Neural progenitor cell (in vitro differentiated cells): ENCODE measurements at regions not wholly inside any gene's neighbourhood (a gene's known extent, or its start where the extent isn't known, plus 50 kb on each side); places are given as distances from the start of the nearest gene placed in this dataset.
"Not testable (repeated sequence)": the region's sequence is repeated elsewhere in the genome, so short reads cannot be mapped to it uniquely, and the experiment has no call there.

Experiments used
- DNase-seq: peaks from one replicate; pipeline ENCODE4 v3.0.0-alpha.2; 2016; ENCODE audit warnings: low spot score
- H2AFZ ChIP-seq: fragments of 200-600 bp; sonication (generic); replicated peaks from 2 replicates; pipeline ENCODE4 v1.6.1; 2016; ENCODE audit warnings: antibody characterized with exemption
- H3F3A ChIP-seq: fragments of 200-600 bp; sonication (generic); 2 replicates; pipeline ENCODE4 v1.6.1; 2016; ENCODE audit warnings: antibody characterized with exemption, low read depth
- H3K27ac ChIP-seq: fragments of 200-600 bp; sonication (generic); 2 replicates; pipeline ENCODE4 v1.5.1; 2016; ENCODE audit warnings: mild to moderate bottlenecking
- H3K27me3 ChIP-seq: fragments of 200-600 bp; sonication (generic); 2 replicates; pipeline ENCODE4 v1.6.1; 2016; ENCODE audit warnings: mild to moderate bottlenecking, moderate library complexity
- H3K36me3 ChIP-seq: fragments of 200-600 bp; sonication (generic); 2 replicates; pipeline ENCODE4 v1.5.1; 2016
- H3K4me1 ChIP-seq: fragments of 200-600 bp; sonication (generic); 2 replicates; pipeline ENCODE4 v1.6.1; 2016; ENCODE audit warnings: mixed run types
- H3K4me2 ChIP-seq: fragments of 200-600 bp; sonication (generic); 2 replicates; pipeline ENCODE4 v1.6.1; 2016
- H3K4me3 ChIP-seq: fragments of 200-600 bp; sonication (generic); 2 replicates; pipeline ENCODE4 v1.5.1; 2016
- H3K79me2 ChIP-seq: fragments of 200-600 bp; sonication (generic); 2 replicates; pipeline ENCODE4 v1.6.1; 2016; ENCODE audit warnings: low read depth
- H3K9ac ChIP-seq: fragments of 200-600 bp; sonication (generic); 2 replicates; pipeline ENCODE4 v1.6.1; 2016
- H3K9me3 ChIP-seq: fragments of 200-600 bp; sonication (generic); 2 replicates; pipeline ENCODE4 v1.5.1; 2016; ENCODE audit warnings: low read depth
- H4K20me1 ChIP-seq: fragments of 200-600 bp; sonication (generic); 2 replicates; pipeline ENCODE4 v1.6.1; 2016; ENCODE audit warnings: low read depth
- H3K27ac Mint-ChIP-seq: 3 replicates; pipeline ENCODE4 v1.8.0; 2021; ENCODE audit warnings: mixed read lengths
- H3K27me3 Mint-ChIP-seq: 2 replicates; pipeline ENCODE4 v1.8.0; 2022; ENCODE audit warnings: low read depth, mild to moderate bottlenecking, inconsistent platforms, moderate library complexity, mixed read lengths; ENCODE audit not compliant: insufficient read depth
- H3K36me3 Mint-ChIP-seq: 3 replicates; pipeline ENCODE4 v1.8.0; 2021; ENCODE audit warnings: mixed read lengths
- H3K4me1 Mint-ChIP-seq: 3 replicates; pipeline ENCODE4 v1.8.0; 2021; ENCODE audit warnings: mixed read lengths
- H3K4me3 Mint-ChIP-seq: 3 replicates; pipeline ENCODE4 v1.8.0; 2021; ENCODE audit warnings: mild to moderate bottlenecking, moderate library complexity, mixed read lengths
- H3K9me3 Mint-ChIP-seq: 3 replicates; pipeline ENCODE4 v1.8.0; 2020; ENCODE audit warnings: mixed read lengths
- CTCF ChIP-seq: fragments of 200-600 bp; sonication (generic); IDR thresholded peaks from 2 replicates; pipeline ENCODE4 v1.5.1; 2017; ENCODE audit warnings: antibody characterized with exemption, mild to moderate bottlenecking
- EZH2 ChIP-seq: fragments of 200-600 bp; sonication (generic); IDR thresholded peaks from 2 replicates; pipeline ENCODE4 v1.6.1; 2017; ENCODE audit warnings: antibody characterized with exemption, mild to moderate bottlenecking, moderate library complexity
- EZH2phosphoT487 ChIP-seq: fragments of 200-600 bp; sonication (generic); IDR thresholded peaks from 2 replicates; pipeline ENCODE4 v1.6.1; 2017; ENCODE audit warnings: antibody characterized with exemption

GRCh38 chr14:56063131-56063530 lies 55.1 kb upstream of the PELI2 start:
- Histone ChIP-seq H3K4me3 (no peak overlapping the region), H2AFZ (no peak overlapping the region), H3K36me3 (no peaks in the 10 kb centered on the region), H3K4me2 (no peak overlapping the region), H3K79me2 (no peaks in the 10 kb centered on the region), H3K9ac (no peak overlapping the region), H4K20me1 (no peaks in the 10 kb centered on the region), H3F3A (no peaks in the 10 kb centered on the region), H3K27ac (no peak overlapping the region), H3K27me3 (no peaks in the 10 kb centered on the region), H3K4me1 (peaks cover 3% of the 10 kb centered on the region), H3K9me3 (no peaks in the 10 kb centered on the region)
- no peak for TF ChIP-seq EZH2
- TF ChIP-seq EZH2phosphoT487, result no peak
- no peak for TF ChIP-seq CTCF
- H3K9me3 Mint-ChIP-seq, result no peaks in the 10 kb centered on the region
- no peaks in the 10 kb centered on the region for H3K27me3 Mint-ChIP-seq
- no peak overlapping the region for H3K4me3 Mint-ChIP-seq
- peaks cover 4% of the 10 kb centered on the region for H3K4me1 Mint-ChIP-seq
- H3K36me3 Mint-ChIP-seq, result no peaks in the 10 kb centered on the region
- no peak overlapping the region for H3K27ac Mint-ChIP-seq
- no peak for DNase-seq

DNA sequence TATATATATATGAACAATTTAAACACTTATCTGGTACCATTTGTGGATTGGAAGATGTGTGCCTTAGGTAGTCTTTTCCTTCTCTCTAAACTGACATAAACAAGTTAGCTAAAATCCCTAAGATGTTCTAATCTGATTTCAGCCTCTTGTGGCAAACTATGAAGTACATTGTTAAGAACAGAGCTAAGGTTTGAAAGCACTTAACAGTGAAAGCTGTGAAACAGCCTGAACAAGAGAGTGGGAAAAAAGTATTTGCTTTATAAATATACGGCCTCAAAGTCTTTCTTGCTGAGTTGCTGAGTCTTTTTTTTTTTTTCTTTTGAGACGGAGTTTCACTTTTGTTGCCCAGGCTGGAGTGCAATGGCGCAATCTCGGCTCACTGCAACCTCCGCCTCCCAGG lies 53.7 kb upstream of the PELI2 start:
- peaks cover 4% of the 10 kb centered on the region for H3K4me1 Mint-ChIP-seq
- DNase-seq, result no peak

DNA sequence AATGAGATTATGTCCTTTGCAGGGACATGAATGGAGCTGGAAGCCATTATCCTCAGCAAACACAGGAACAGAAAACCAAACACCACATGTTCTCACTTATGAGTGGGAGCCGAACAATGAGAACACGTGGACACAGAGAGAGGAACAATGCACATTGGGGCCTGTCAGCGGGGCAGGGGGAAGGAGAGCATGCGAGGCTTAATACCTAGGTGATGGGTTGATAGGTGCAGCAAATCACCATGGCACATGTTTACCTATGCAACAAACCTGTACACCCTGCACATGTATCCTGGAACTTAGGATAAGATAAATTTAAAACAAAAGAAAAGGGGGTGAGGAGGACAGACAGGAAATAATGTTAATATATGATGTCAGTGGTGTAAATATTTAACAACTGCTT lies 53.0 kb upstream of the PELI2 start:
- H3K36me3 ChIP-seq, H3K4me1 ChIP-seq, H4K20me1 ChIP-seq, H3K27me3 ChIP-seq, H3K4me2 ChIP-seq, H3K36me3 Mint-ChIP-seq, H2AFZ ChIP-seq, H3K9ac ChIP-seq, H3K4me1 Mint-ChIP-seq, H3K4me3 Mint-ChIP-seq, H3K27ac ChIP-seq, H3K79me2 ChIP-seq, H3K27ac Mint-ChIP-seq, H3K27me3 Mint-ChIP-seq, H3F3A ChIP-seq, DNase-seq, H3K4me3 ChIP-seq, H3K9me3 Mint-ChIP-seq, H3K9me3 ChIP-seq: not testable (repeated sequence)

More for the DNA sequence above, 53.7 kb upstream of the PELI2 start:
- no peak overlapping the region for H3K9ac ChIP-seq
- no peaks in the 10 kb centered on the region for H3K9me3 ChIP-seq
- no peaks in the 10 kb centered on the region for H3K27me3 ChIP-seq
- TF ChIP-seq EZH2phosphoT487 (no peak), CTCF (no peak), EZH2 (no peak)
- H4K20me1 ChIP-seq, result no peaks in the 10 kb centered on the region
- H3K36me3 ChIP-seq, result no peaks in the 10 kb centered on the region
- H3K4me3 ChIP-seq, result no peak overlapping the region
- H2AFZ ChIP-seq, result no peak overlapping the region
- H3K27me3 Mint-ChIP-seq, result no peaks in the 10 kb centered on the region
- no peaks in the 10 kb centered on the region for H3F3A ChIP-seq
- no peaks in the 10 kb centered on the region for H3K4me1 ChIP-seq
- H3K79me2 ChIP-seq, result no peaks in the 10 kb centered on the region
- H3K4me2 ChIP-seq, result no peak overlapping the region
- H3K9me3 Mint-ChIP-seq, result no peaks in the 10 kb centered on the region
- no peak overlapping the region for H3K27ac ChIP-seq
- H3K36me3 Mint-ChIP-seq, result no peaks in the 10 kb centered on the region
- H3K27ac Mint-ChIP-seq, result no peak overlapping the region
- H3K4me3 Mint-ChIP-seq, result no peak overlapping the region

GRCh38 chr14:56065621-56066290 lies 52.5 kb upstream of the PELI2 start:
- Histone ChIP-seq H4K20me1 (no peaks in the 10 kb centered on the region), H3K4me2 (no peak overlapping the region), H3K9me3 (no peaks in the 10 kb centered on the region), H3K27me3 (no peaks in the 10 kb centered on the region), H3F3A (no peaks in the 10 kb centered on the region), H3K27ac (no peak overlapping the region), H3K79me2 (no peaks in the 10 kb centered on the region), H3K4me3 (no peak overlapping the region), H3K4me1 (peaks cover 2% of the 10 kb centered on the region), H2AFZ (no peak overlapping the region), H3K9ac (no peak overlapping the region), H3K36me3 (no peaks in the 10 kb centered on the region)
- Mint-ChIP-seq H3K4me3 (no peak overlapping the region), H3K27ac (no peak overlapping the region), H3K27me3 (no peaks in the 10 kb centered on the region), H3K9me3 (no peaks in the 10 kb centered on the region), H3K4me1 (peaks cover 3% of the 10 kb centered on the region), H3K36me3 (no peaks in the 10 kb centered on the region)
- TF ChIP-seq EZH2 (no peak), EZH2phosphoT487 (no peak), CTCF (no peak)
- no peak for DNase-seq
